ENCODE measurements at regions not wholly inside any gene's neighbourhood (a gene's known extent, or its start where the extent isn't known, plus 50 kb on each side); places are given as distances from the start of the nearest gene placed in this dataset.

DNA sequence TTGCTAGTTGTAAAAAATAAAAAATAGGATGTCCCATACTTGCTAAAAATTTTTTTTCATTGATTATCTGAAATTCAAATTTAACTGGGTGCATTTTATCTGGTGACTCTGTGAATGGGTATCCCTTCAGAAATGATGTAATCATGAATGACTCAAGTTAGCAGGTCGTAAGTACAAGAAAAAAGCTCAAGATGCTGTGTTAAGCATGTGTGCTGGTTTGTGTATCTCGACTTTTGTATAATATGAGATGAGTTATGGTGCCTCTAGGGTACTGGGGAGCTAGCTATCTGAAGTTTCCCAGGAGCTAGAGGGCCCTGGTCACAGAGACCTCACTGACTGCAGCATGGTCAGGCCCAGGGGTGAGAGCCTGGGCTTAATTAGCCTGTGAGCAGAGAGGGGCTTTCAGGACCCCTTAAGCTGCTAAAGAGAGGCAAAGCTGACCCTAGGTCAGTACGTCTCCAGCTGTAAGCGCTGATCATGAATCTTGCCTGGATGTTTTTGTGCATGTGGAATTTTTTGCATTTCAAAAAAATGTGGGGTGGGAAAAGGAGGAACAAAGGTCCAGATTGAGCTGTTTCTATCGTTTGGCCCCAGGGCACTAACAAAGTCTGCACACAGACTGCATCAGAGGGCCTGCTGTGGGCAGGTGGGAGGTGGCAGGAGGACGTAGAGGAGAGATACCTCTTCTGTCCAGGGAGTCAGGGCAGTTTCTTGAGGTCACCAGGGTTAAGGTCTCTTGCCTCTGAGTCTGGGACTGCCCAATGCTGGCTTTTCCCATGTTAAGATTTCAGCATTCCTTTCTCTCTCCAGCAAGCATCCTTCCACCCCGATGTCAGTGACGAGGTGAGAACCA is 233.2 kb upstream of the TPM1 start:
- Histone ChIP-seq H3K36me3 (ENCODE audit: control insufficient read depth, insufficient read depth, low read length) (peaks cover 3% of the 10 kb centered on the region), H3K4me3 (ENCODE audit: low read depth, low read length) (no peak overlapping the region), H3K27me3 (ENCODE audit: control insufficient read depth, insufficient read depth, low read length) (no peaks in the 10 kb centered on the region)
- TF ChIP-seq, protein P1, sequence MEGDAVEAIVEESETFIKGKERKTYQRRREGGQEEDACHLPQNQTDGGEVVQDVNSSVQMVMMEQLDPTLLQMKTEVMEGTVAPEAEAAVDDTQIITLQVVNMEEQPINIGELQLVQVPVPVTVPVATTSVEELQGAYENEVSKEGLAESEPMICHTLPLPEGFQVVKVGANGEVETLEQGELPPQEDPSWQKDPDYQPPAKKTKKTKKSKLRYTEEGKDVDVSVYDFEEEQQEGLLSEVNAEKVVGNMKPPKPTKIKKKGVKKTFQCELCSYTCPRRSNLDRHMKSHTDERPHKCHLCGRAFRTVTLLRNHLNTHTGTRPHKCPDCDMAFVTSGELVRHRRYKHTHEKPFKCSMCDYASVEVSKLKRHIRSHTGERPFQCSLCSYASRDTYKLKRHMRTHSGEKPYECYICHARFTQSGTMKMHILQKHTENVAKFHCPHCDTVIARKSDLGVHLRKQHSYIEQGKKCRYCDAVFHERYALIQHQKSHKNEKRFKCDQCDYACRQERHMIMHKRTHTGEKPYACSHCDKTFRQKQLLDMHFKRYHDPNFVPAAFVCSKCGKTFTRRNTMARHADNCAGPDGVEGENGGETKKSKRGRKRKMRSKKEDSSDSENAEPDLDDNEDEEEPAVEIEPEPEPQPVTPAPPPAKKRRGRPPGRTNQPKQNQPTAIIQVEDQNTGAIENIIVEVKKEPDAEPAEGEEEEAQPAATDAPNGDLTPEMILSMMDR (IDR thresholded peaks at IDR 0.05; ENCODE audit: insufficient read depth, low read length, poor library complexity, severe bottlenecking), result no peak
- no peak for DNase-seq (ENCODE audit: low read depth)

- peaks cover 2% of the 10 kb centered on the region for H3K36me3 ChIP-seq (ENCODE audit: control insufficient read depth, insufficient read depth, low read length)
- no peak overlapping the region for H3K4me3 ChIP-seq (ENCODE audit: low read depth, low read length)
- DNase-seq (ENCODE audit: low read depth), result no peak
- no peaks in the 10 kb centered on the region for H3K27me3 ChIP-seq (ENCODE audit: control insufficient read depth, insufficient read depth, low read length)
- TF ChIP-seq, protein P1 (IDR thresholded peaks at IDR 0.05; ENCODE audit: insufficient read depth, low read length, poor library complexity, severe bottlenecking), result no peak
Observed at GRCh38 chr15:62809968-62810260, 232.6 kb upstream of the TPM1 start.

DNA sequence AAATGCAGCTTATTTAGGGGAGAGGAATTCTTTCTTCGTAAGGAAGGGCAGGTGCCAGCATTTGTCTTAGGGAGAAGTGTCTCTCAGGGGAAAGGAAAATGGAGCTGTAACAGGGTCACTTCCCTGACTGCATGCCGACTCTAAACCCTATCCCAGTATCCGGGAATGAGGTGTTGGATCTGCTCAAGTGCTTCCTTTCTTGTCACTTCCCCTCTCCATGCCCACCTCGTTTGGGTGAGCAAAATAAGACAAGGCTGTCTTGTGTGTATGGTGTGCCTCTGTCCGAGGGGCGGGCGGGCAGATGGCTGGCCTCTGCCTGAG is 230.1 kb upstream of the TPM1 start:
- Histone ChIP-seq H3K36me3 (ENCODE audit: control insufficient read depth, insufficient read depth, low read length) (no peaks in the 10 kb centered on the region), H3K4me3 (ENCODE audit: low read depth, low read length) (no peak overlapping the region), H3K27me3 (ENCODE audit: control insufficient read depth, insufficient read depth, low read length) (no peaks in the 10 kb centered on the region)
- DNase-seq (ENCODE audit: low read depth), result no peak
- TF ChIP-seq, protein P1 (IDR thresholded peaks at IDR 0.05; ENCODE audit: insufficient read depth, low read length, poor library complexity, severe bottlenecking), result no peak

- TF ChIP-seq, protein P1 (IDR thresholded peaks at IDR 0.05; ENCODE audit: insufficient read depth, low read length, poor library complexity, severe bottlenecking), result no peak
Observed at GRCh38 chr15:62816342-62817069, 226.0 kb upstream of the TPM1 start.

GRCh38 chr15:62818691-62819090 is 223.9 kb upstream of the TPM1 start:
- H3K27me3 ChIP-seq (ENCODE audit: control insufficient read depth, insufficient read depth, low read length), result no peaks in the 10 kb centered on the region
- no peak overlapping the region for H3K4me3 ChIP-seq (ENCODE audit: low read depth, low read length)
- no peaks in the 10 kb centered on the region for H3K36me3 ChIP-seq (ENCODE audit: control insufficient read depth, insufficient read depth, low read length)
- DNase-seq (ENCODE audit: low read depth), result no peak
- TF ChIP-seq, protein P1 (IDR thresholded peaks at IDR 0.05; ENCODE audit: insufficient read depth, low read length, poor library complexity, severe bottlenecking), result no peak

More at GRCh38 chr15:62816342-62817069, 226.0 kb upstream of the TPM1 start:
- no peak for DNase-seq (ENCODE audit: low read depth)
- Histone ChIP-seq H3K4me3 (ENCODE audit: low read depth, low read length) (no peak overlapping the region), H3K36me3 (ENCODE audit: control insufficient read depth, insufficient read depth, low read length) (no peaks in the 10 kb centered on the region), H3K27me3 (ENCODE audit: control insufficient read depth, insufficient read depth, low read length) (no peaks in the 10 kb centered on the region)

Measured in kidney epithelial cell (primary cell).